Nephron (organoid): ENCODE measurements at regions not wholly inside any gene's neighbourhood (a gene's known extent, or its start where the extent isn't known, plus 50 kb on each side); places are given as distances from the start of the nearest gene placed in this dataset.

Source experiments
- H3K27ac Mint-ChIP-seq, 3 experiments: 2 replicates each; pipeline ENCODE4 v1.8.0; 2020; ENCODE audit warnings: mixed read lengths in 3 of 3, mild to moderate bottlenecking in 2 of 3, moderate library complexity in 1 of 3
- H3K27me3 Mint-ChIP-seq: 2 replicates; pipeline ENCODE4 v1.8.0; 2021; ENCODE audit warnings: low read depth, mild to moderate bottlenecking, moderate library complexity, mixed read lengths
- H3K36me3 Mint-ChIP-seq: 2 replicates; pipeline ENCODE4 v1.8.0; 2020; ENCODE audit warnings: low read depth, mixed read lengths
- H3K4me1 Mint-ChIP-seq: 2 replicates; pipeline ENCODE4 v1.8.0; 2020; ENCODE audit warnings: mixed read lengths
- H3K4me3 Mint-ChIP-seq, 3 experiments: 2 replicates each; pipeline ENCODE4 v1.8.0; 2020; ENCODE audit warnings: mild to moderate bottlenecking in 3 of 3, mixed read lengths in 3 of 3, moderate library complexity in 2 of 3
- H3K9me3 Mint-ChIP-seq: 2 replicates; pipeline ENCODE4 v1.8.0; 2020; ENCODE audit warnings: mixed read lengths
- TF ChIP-seq, protein P1 (sequence below), 3 experiments: fragments of 200-600 bp; sonication (generic); IDR thresholded peaks; one replicate each; pipeline ENCODE4 v1.5.0; 2021; ENCODE audit warnings: antibody characterized with exemption in 3 of 3; ENCODE audit not compliant: unreplicated experiment in 3 of 3

DNA sequence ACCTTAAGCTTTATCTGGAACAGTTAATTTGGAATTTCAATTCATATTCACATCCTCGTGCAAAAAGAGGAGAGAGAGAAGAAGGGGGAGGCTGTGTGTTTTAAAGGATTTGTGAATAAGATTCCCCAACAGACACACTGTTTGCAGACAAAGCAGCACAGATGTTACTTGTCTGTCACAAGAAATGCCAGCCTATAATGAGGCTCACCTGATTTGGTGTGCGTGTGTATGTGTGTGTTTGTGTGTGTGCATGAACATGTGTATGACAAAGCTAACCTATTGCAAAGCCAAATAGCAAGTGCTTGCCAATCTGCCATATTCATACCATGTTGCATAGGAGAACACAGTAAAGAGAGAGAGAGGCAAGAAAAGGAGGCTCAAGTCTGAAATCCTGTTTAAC, 361.6 kb upstream of the NOVA1 start:
- H3K36me3 Mint-ChIP-seq, result no peaks in the 10 kb centered on the region
- H3K27me3 Mint-ChIP-seq, result no peaks in the 10 kb centered on the region
- H3K9me3 Mint-ChIP-seq, result no peaks in the 10 kb centered on the region
- TF ChIP-seq, protein P1, sequence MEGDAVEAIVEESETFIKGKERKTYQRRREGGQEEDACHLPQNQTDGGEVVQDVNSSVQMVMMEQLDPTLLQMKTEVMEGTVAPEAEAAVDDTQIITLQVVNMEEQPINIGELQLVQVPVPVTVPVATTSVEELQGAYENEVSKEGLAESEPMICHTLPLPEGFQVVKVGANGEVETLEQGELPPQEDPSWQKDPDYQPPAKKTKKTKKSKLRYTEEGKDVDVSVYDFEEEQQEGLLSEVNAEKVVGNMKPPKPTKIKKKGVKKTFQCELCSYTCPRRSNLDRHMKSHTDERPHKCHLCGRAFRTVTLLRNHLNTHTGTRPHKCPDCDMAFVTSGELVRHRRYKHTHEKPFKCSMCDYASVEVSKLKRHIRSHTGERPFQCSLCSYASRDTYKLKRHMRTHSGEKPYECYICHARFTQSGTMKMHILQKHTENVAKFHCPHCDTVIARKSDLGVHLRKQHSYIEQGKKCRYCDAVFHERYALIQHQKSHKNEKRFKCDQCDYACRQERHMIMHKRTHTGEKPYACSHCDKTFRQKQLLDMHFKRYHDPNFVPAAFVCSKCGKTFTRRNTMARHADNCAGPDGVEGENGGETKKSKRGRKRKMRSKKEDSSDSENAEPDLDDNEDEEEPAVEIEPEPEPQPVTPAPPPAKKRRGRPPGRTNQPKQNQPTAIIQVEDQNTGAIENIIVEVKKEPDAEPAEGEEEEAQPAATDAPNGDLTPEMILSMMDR (IDR thresholded peaks at IDR 0.05; ENCODE audit: unreplicated experiment in 3 of 3), result no peak
- no peak overlapping the region for H3K27ac Mint-ChIP-seq
- no peak overlapping the region for H3K4me3 Mint-ChIP-seq
- no peaks in the 10 kb centered on the region for H3K4me1 Mint-ChIP-seq

DNA sequence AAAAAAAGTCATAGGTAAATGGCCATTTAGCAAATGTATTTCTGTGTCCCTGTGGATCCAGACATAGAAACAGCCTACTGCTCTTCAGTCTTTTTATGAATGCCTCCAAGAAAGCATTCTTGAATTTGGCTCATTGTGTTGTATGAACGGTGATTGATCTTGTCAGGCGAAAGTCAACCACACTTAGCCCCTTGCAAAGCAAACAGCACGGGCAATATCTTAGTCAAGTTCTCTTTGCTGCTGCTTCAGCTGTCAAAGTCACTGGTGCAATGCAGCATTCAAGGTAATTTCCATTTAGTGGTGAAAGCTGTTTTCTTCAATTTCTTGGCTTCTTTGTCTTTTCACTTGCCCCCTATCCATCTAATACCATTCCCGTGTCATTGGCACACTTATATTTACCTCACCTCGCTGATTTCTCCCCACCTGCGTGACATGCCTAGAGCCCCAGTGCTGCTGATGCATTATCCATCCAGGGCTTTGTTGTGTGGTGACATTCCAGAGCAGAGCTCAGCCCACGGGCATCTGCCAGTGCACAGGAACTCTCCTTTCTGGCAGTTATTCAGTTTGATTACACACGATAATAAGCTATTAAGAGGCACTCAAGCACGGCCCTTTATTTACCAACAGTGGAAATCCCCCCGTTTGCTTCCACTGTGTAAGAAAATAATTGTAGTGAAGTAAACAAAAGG, 362.3 kb upstream of the NOVA1 start:
- TF ChIP-seq, protein P1 (IDR thresholded peaks at IDR 0.05; ENCODE audit: unreplicated experiment in 3 of 3), result no peak
- H3K4me3 Mint-ChIP-seq, result no peak overlapping the region
- H3K9me3 Mint-ChIP-seq, result no peaks in the 10 kb centered on the region
- H3K27me3 Mint-ChIP-seq, result no peaks in the 10 kb centered on the region
- peak overlapping the region in 1 of 3 experiments; percentile 1 for H3K27ac Mint-ChIP-seq
- no peaks in the 10 kb centered on the region for H3K4me1 Mint-ChIP-seq
- H3K36me3 Mint-ChIP-seq, result no peaks in the 10 kb centered on the region

DNA sequence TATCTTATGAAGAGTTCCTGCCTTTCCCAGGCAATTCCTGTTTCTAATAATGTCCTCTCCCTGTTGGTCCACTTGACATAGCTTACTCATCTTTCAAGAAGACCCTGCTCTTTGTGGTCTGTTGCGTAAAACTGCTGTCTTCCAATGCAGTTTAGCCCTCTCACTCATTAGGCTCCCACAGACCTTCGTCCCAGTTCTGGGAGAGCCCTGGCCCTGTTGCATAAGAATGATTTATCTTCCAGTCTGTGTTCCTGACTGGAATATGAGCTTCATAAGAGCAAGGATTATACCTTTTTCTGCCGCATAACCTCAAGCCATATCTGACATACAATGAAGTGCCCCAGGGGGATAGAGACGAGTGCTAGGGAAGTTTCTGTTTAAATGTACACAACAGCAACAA, 365.9 kb upstream of the NOVA1 start:
- Mint-ChIP-seq H3K36me3 (no peaks in the 10 kb centered on the region), H3K9me3 (no peaks in the 10 kb centered on the region), H3K4me1 (peaks cover 5% of the 10 kb centered on the region), H3K27ac (no peak overlapping the region), H3K27me3 (no peaks in the 10 kb centered on the region), H3K4me3 (no peak overlapping the region)
- TF ChIP-seq, protein P1 (IDR thresholded peaks at IDR 0.05; ENCODE audit: unreplicated experiment in 3 of 3), result no peak

DNA sequence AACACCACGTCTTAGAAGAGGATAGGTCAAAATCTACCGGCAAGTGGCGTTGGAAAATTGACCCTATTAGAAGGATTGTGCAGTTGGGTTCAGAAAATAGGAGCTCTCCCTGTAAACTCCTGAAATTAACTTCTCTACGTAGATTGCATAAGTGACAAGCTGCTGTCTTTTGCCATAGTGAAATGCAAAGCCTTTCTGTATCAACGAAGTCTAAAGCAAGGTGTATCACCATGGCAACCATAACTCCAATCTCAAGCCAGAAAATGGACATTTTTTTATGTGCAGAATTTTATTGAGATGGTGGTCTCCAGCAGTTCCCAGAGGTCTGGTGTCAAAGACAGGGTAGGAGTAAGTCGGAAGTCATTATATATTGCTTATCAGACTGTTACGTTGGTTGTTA, 367.7 kb upstream of the NOVA1 start:
- TF ChIP-seq, protein P1 (IDR thresholded peaks at IDR 0.05; ENCODE audit: unreplicated experiment in 3 of 3), result no peak
- Mint-ChIP-seq H3K36me3 (no peaks in the 10 kb centered on the region), H3K27ac (no peak overlapping the region), H3K4me1 (peaks cover 5% of the 10 kb centered on the region), H3K27me3 (no peaks in the 10 kb centered on the region), H3K4me3 (no peak overlapping the region), H3K9me3 (no peaks in the 10 kb centered on the region)

DNA sequence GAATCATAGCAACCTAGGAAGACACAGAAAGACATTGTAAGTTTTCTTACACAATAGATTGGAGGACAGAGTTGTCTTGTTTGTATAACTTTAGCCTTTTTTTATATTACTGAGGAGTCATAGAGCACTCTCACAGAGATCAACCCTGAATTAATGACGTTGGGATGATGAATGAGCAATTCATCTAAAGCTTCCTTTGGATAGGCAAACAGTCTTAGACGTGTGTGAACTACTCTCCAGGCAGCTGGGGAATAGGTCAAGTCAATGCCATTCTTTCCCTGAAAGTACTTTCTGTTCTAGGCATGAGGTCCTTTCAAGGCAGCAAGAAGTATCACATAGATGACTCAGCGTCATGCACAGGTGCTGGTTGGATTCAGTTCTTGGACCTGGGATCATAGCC, 369.1 kb upstream of the NOVA1 start:
- Mint-ChIP-seq H3K27ac (no peak overlapping the region), H3K9me3 (no peaks in the 10 kb centered on the region), H3K36me3 (no peaks in the 10 kb centered on the region), H3K4me3 (no peak overlapping the region), H3K27me3 (no peaks in the 10 kb centered on the region), H3K4me1 (peaks cover 5% of the 10 kb centered on the region)
- TF ChIP-seq, protein P1 (IDR thresholded peaks at IDR 0.05; ENCODE audit: unreplicated experiment in 3 of 3), result no peak

DNA sequence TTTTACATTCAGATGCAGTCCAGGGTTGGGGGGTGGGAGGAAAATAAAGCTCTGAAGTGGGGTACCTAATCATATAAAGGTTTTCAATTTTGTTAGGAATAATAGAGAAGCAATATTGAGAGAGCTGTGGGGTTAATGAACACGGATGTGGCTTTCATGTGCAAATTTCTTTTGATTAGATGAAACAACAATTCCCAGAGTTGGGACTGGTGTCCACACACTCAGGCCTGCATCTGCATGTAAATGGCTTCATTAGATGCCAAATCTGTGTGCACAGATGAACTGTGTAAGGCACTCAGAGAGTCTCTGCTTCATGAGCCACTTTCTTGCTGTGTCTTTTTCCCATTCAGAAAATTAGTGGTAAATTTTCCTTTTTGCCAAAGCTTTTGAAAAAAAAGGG, 377.1 kb upstream of the NOVA1 start:
- H3K27ac Mint-ChIP-seq, result no peak overlapping the region
- TF ChIP-seq, protein P1 (IDR thresholded peaks at IDR 0.05; ENCODE audit: unreplicated experiment in 3 of 3), result no peak

More for the DNA sequence above, 377.1 kb upstream of the NOVA1 start:
- Mint-ChIP-seq H3K27me3 (no peaks in the 10 kb centered on the region), H3K36me3 (no peaks in the 10 kb centered on the region), H3K4me1 (no peaks in the 10 kb centered on the region), H3K4me3 (no peak overlapping the region), H3K9me3 (no peaks in the 10 kb centered on the region)
